UCSD-AML1 (cell line): ENCODE measurements at regions not wholly inside any gene's neighbourhood (a gene's known extent, or its start where the extent isn't known, plus 50 kb on each side); places are given as distances from the start of the nearest gene placed in this dataset.

Experiments
- DNase-seq: peaks from one replicate; lab custom pipeline; 2025; ENCODE audit not compliant: unreplicated experiment; lab: John Stamatoyannopoulos, UW

- no peak for DNase-seq
Observed at GRCh38 chr20:48212806-48213509, 427.7 kb upstream of the SULF2 start.

- DNase-seq, result no peak
Observed at GRCh38 chr20:48211847-48212246, 426.6 kb upstream of the SULF2 start.

GRCh38 chr20:48211238-48211637, 426.0 kb upstream of the SULF2 start:
- no peak for DNase-seq

- DNase-seq, result no peak
Observed at GRCh38 chr20:48210111-48211027, 425.1 kb upstream of the SULF2 start.

GRCh38 chr20:48209102-48209501, 423.8 kb upstream of the SULF2 start:
- DNase-seq, result no peak

- no peak for DNase-seq
Observed at GRCh38 chr20:48208176-48208575, 422.9 kb upstream of the SULF2 start.

- DNase-seq, result no peak
Observed at GRCh38 chr20:48207505-48207904, 422.2 kb upstream of the SULF2 start.

- no peak for DNase-seq
Observed at GRCh38 chr20:48205786-48206185, 420.5 kb upstream of the SULF2 start.

GRCh38 chr20:48205281-48205782, 420.1 kb upstream of the SULF2 start:
- no peak for DNase-seq

- DNase-seq, result no peak
Observed at GRCh38 chr20:48204499-48204898, 419.2 kb upstream of the SULF2 start.

GRCh38 chr20:48203252-48203651, 418.0 kb upstream of the SULF2 start:
- DNase-seq, result no peak

GRCh38 chr20:48202334-48203113, 417.2 kb upstream of the SULF2 start:
- no peak for DNase-seq

GRCh38 chr20:48201885-48202284, 416.6 kb upstream of the SULF2 start:
- no peak for DNase-seq

- no peak for DNase-seq
Observed at GRCh38 chr20:48201188-48201587, 415.9 kb upstream of the SULF2 start.

- DNase-seq, result no peak
Observed at GRCh38 chr20:48198929-48199451, 413.7 kb upstream of the SULF2 start.

GRCh38 chr20:48197066-48197465, 411.8 kb upstream of the SULF2 start:
- no peak for DNase-seq

GRCh38 chr20:48196486-48196885, 411.2 kb upstream of the SULF2 start:
- DNase-seq, result no peak

- no peak for DNase-seq
Observed at GRCh38 chr20:48196001-48196400, 410.7 kb upstream of the SULF2 start.

- DNase-seq, result no peak
Observed at GRCh38 chr20:48195121-48195870, 410.0 kb upstream of the SULF2 start.

GRCh38 chr20:48194583-48194982, 409.3 kb upstream of the SULF2 start:
- DNase-seq, result no peak
